ENCODE measurements at regions not wholly inside any gene's neighbourhood (a gene's known extent, or its start where the extent isn't known, plus 50 kb on each side); places are given as distances from the start of the nearest gene placed in this dataset.

DNA sequence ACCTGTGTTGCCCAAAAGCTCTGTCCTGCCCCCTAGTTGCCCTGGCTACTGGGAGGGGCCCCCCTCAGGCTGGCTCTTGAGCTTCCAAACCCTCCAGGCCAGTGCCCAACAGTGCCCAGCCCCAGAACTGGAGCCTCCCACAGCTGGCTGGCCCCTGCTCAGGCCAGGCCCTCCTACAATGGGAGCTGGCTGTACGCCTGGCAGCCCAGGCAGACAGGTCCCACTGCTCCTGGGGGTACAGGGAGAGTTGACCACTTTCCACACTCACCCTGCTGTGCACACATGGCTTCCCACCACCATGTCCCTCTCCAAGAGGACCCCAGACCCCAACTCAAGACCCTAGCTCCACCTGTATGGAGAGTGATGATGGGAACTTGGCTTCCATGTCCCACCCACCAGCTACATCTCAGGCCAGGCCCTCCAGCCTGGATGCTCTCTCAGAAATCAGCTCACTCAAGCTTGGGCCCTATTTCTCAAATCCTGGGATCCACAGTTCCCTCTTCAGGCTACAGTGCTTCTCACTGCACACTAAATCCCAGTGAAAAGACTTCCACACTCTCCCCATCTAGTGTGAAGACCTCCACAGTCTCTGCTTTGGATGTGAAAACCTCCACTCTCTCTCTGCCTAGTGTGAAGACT, 92.6 kb downstream of the OAT start:
- H3F3A ChIP-seq (ENCODE audit: control insufficient read depth, insufficient read depth) = no peaks in the 10 kb centered on the region
- H3K4me3 ChIP-seq (ENCODE audit: low read length) = no peak overlapping the region
- H3K9me2 ChIP-seq (replicated peaks; ENCODE audit: control insufficient read depth, low read length) = no peaks in the 10 kb centered on the region
- H3K36me3 ChIP-seq (ENCODE audit: control insufficient read depth, low read length) = no peaks in the 10 kb centered on the region
- H3K4me2 ChIP-seq (ENCODE audit: low read length) = no peak overlapping the region
- no peak for TF ChIP-seq EZH2phosphoT487 (IDR thresholded peaks at IDR 0.05; ENCODE audit: borderline replicate concordance, low read length)
- TF ChIP-seq, protein P1, sequence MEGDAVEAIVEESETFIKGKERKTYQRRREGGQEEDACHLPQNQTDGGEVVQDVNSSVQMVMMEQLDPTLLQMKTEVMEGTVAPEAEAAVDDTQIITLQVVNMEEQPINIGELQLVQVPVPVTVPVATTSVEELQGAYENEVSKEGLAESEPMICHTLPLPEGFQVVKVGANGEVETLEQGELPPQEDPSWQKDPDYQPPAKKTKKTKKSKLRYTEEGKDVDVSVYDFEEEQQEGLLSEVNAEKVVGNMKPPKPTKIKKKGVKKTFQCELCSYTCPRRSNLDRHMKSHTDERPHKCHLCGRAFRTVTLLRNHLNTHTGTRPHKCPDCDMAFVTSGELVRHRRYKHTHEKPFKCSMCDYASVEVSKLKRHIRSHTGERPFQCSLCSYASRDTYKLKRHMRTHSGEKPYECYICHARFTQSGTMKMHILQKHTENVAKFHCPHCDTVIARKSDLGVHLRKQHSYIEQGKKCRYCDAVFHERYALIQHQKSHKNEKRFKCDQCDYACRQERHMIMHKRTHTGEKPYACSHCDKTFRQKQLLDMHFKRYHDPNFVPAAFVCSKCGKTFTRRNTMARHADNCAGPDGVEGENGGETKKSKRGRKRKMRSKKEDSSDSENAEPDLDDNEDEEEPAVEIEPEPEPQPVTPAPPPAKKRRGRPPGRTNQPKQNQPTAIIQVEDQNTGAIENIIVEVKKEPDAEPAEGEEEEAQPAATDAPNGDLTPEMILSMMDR (IDR thresholded peaks at IDR 0.05; ENCODE audit: low read depth, low read length, poor library complexity, severe bottlenecking) = no peak
- no peaks in the 10 kb centered on the region for H3K79me2 ChIP-seq (ENCODE audit: control insufficient read depth, low read length)
- H4K20me1 ChIP-seq (ENCODE audit: control insufficient read depth, insufficient read depth, low read depth, low read length) = no peaks in the 10 kb centered on the region
- no peaks in the 10 kb centered on the region for H3K4me1 ChIP-seq (ENCODE audit: control insufficient read depth, low read length)
- H3K27ac ChIP-seq (ENCODE audit: low read depth, low read length) = no peak overlapping the region
- H3K9me3 ChIP-seq (ENCODE audit: control insufficient read depth, insufficient read depth, low read length) = no peaks in the 10 kb centered on the region
- H3K27me3 ChIP-seq (ENCODE audit: control insufficient read depth, low read length) = no peaks in the 10 kb centered on the region; the same call in none of the 2 replicates

DNA sequence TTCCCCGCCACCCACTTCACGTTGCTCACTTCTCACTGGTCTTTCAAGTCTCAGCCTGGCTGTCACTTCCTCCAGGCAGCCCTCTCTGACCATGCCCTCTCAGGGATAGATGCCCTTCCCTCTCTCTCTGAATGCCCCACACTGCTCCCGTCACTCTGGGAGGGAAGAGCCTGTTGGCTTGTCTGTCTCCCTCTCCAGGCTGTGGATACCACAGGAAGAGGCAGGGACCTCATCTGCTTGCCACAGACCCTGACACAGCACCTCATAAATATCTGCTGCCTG, 93.1 kb downstream of the OAT start:
- no peaks in the 10 kb centered on the region for H3K9me2 ChIP-seq (replicated peaks; ENCODE audit: control insufficient read depth, low read length)
- no peaks in the 10 kb centered on the region; the same call in 1 of the 2 replicates for H3K27me3 ChIP-seq (ENCODE audit: control insufficient read depth, low read length)
- no peaks in the 10 kb centered on the region for H3K4me1 ChIP-seq (ENCODE audit: control insufficient read depth, low read length)
- no peak for TF ChIP-seq EZH2phosphoT487 (IDR thresholded peaks at IDR 0.05; ENCODE audit: borderline replicate concordance, low read length)
- TF ChIP-seq, protein P1 (IDR thresholded peaks at IDR 0.05; ENCODE audit: low read depth, low read length, poor library complexity, severe bottlenecking) = no peak
- H3K4me3 ChIP-seq (ENCODE audit: low read length) = no peak overlapping the region
- H3K79me2 ChIP-seq (ENCODE audit: control insufficient read depth, low read length) = no peaks in the 10 kb centered on the region
- no peak overlapping the region for H3K27ac ChIP-seq (ENCODE audit: low read depth, low read length)
- H3K36me3 ChIP-seq (ENCODE audit: control insufficient read depth, low read length) = no peaks in the 10 kb centered on the region
- H3K9me3 ChIP-seq (ENCODE audit: control insufficient read depth, insufficient read depth, low read length) = no peaks in the 10 kb centered on the region
- no peaks in the 10 kb centered on the region for H3F3A ChIP-seq (ENCODE audit: control insufficient read depth, insufficient read depth)
- H4K20me1 ChIP-seq (ENCODE audit: control insufficient read depth, insufficient read depth, low read depth, low read length) = no peaks in the 10 kb centered on the region
- H3K4me2 ChIP-seq (ENCODE audit: low read length) = no peak overlapping the region

DNA sequence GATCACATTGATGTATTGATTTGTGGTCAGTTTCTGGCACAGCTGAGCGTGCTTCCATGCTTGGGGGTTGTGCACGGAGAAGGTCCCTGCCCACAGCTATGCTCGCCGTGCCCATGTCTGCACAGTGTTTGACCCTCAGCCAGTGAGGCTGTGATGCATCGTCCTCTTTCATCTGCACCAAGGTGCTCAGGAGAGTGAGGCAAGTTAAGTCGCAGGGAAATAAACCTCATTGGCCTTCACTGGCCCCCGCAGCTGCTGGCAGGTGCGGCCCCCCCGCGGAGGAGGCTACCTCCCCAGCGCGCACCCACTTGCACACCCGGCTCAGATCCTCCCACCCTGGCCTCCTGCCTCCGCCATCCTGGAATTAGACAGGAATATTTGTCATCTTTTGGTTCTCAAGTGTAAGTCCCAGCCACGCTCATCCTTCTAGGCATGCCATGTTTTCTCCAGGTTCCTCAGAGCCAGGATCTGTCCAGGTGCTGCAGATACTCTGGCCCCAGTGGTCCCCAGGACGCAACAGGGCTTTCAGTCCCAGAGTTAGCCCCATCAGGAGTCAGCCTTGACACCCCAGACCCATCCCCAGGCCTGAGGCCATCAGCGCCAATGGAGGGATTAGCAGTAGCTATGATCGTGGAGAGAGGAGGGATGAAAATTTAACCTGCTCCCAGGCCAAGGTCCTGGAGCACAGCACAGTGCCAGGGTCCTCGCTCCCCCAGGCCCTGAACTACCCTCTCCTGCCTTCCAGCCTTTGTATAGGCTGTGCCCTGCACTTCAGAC, 93.7 kb downstream of the OAT start:
- no peaks in the 10 kb centered on the region for H3K36me3 ChIP-seq (ENCODE audit: control insufficient read depth, low read length)
- no peaks in the 10 kb centered on the region for H3K9me2 ChIP-seq (replicated peaks; ENCODE audit: control insufficient read depth, low read length)
- H3K27ac ChIP-seq (ENCODE audit: low read depth, low read length) = no peak overlapping the region
- H4K20me1 ChIP-seq (ENCODE audit: control insufficient read depth, insufficient read depth, low read depth, low read length) = no peaks in the 10 kb centered on the region
- no peaks in the 10 kb centered on the region for H3K9me3 ChIP-seq (ENCODE audit: control insufficient read depth, insufficient read depth, low read length)
- H3K4me2 ChIP-seq (ENCODE audit: low read length) = no peak overlapping the region
- no peaks in the 10 kb centered on the region for H3K4me1 ChIP-seq (ENCODE audit: control insufficient read depth, low read length)
- H3K79me2 ChIP-seq (ENCODE audit: control insufficient read depth, low read length) = no peaks in the 10 kb centered on the region
- H3F3A ChIP-seq (ENCODE audit: control insufficient read depth, insufficient read depth) = no peaks in the 10 kb centered on the region
- TF ChIP-seq, protein P1 (IDR thresholded peaks at IDR 0.05; ENCODE audit: low read depth, low read length, poor library complexity, severe bottlenecking) = no peak
- TF ChIP-seq EZH2phosphoT487 (IDR thresholded peaks at IDR 0.05; ENCODE audit: borderline replicate concordance, low read length) = no peak
- H3K4me3 ChIP-seq (ENCODE audit: low read length) = no peak overlapping the region
- H3K27me3 ChIP-seq (ENCODE audit: control insufficient read depth, low read length) = no peaks in the 10 kb centered on the region; the same call in 1 of the 2 replicates
